GM19099 (cell line): ENCODE measurements at regions not wholly inside any gene's neighbourhood (a gene's known extent, or its start where the extent isn't known, plus 50 kb on each side); places are given as distances from the start of the nearest gene placed in this dataset.

Source experiments
- POLR2A ChIP-seq: IDR thresholded peaks from 3 replicates; pipeline ENCODE4 v1.6.1; 2011; ENCODE audit warnings: low read depth; ENCODE audit not compliant: insufficient read length; ENCODE audit errors: extremely low read depth

DNA sequence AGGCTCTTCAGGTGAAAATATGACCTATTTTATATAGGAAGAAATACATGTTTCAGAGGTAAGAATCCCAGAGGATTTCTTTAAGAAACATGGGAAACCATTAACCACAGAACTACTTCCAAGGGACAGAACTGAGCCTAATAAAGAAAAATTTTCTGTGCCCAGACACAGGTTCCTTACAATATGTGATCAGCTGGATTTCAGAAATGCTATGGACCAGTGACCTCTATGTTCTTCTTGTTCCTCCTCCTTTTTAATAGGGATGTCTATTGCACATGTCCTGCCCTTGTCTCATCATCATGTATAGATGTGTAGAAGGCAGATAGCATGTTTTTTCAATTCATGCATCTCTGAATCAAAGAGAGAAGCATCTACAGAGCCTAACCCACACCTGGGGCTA is 836.6 kb downstream of the RNF144A start:
- no peak for TF ChIP-seq POLR2A

DNA sequence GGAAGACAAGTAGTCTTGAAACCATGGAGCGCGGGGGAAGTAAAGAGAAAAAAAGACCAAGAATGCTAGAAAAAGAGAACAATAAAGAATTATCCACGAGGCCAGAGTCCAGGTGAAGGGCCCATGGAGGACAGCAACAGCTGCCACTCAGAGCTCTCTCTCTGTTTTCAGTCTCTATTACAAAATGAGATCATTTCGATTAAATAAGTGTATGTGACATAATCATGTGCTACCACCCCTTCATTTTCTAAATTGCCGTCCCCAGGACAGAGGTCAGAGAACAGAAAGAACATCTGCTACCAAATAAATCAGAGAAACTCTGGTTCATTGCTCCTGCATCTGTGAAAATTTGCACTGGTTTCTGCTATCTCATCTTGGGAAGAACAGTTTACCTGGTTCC is 838.7 kb downstream of the RNF144A start:
- no peak for TF ChIP-seq POLR2A

DNA sequence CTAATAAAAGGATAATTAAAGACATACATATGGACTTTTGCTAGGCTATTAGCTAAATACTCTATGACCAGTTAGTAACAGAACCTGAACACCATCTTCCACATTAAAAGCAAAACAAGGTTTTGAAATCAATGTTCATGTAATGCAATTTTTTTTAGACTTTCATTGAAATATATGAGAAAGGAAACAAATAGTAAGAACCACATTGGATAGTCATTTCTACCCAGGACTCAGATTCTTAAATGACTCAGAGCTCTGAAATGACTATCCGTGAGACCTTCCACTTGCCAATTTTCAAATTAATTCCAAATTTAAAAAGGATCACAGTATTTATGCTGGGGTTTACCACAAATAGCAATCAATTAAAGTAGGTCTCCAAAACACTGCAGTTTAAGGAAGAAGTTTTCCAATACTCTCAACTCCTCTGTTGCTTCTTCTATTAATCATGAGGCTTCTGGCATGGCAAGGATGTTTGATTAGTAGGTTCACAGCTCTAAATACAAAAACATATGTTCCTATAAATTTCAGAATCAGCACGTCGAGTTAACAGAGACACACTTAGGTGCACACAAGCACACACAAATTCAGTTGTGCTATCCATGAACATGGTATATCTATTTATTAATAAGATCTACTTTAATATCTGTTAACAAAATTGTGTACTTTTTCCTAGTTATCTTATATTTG is 841.0 kb downstream of the RNF144A start:
- TF ChIP-seq POLR2A: no peak

DNA sequence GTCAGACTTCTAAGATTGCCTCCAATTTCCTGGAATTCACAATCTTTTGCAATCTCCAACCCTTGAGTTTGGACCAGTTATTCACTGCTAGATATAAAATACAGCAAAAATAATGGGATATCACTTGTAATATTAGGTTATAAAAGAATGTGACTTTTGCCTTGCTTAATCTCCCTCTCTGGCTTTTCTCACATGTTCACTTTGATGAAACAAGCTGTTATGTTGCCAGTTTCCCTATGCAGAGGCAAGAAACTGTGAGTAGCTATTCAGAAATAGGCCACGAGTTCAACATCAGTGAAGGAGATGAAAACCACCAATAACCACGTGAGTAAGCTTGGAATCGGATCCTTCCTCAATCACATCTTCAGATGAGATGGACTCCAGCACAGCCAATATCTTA is 842.7 kb downstream of the RNF144A start:
- TF ChIP-seq POLR2A: no peak

DNA sequence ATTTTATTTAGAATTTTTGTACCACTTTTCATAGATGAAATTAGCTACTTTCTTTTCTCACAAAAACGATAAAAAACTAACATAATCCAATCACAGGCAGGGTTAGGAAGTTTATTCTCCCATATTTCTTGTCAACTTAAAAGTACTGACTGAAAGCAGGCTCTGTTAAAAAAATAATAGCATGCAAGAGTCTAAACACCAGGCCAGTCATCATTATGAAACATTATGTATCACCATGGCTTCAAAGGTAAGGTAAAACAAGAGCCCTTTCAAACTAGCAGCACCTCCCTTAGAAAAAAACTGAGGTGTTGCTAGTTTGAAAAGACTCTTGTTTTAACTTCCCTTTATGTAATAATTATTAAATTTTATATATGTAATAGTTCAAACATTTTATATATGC is 848.0 kb downstream of the RNF144A start:
- TF ChIP-seq POLR2A: no peak

DNA sequence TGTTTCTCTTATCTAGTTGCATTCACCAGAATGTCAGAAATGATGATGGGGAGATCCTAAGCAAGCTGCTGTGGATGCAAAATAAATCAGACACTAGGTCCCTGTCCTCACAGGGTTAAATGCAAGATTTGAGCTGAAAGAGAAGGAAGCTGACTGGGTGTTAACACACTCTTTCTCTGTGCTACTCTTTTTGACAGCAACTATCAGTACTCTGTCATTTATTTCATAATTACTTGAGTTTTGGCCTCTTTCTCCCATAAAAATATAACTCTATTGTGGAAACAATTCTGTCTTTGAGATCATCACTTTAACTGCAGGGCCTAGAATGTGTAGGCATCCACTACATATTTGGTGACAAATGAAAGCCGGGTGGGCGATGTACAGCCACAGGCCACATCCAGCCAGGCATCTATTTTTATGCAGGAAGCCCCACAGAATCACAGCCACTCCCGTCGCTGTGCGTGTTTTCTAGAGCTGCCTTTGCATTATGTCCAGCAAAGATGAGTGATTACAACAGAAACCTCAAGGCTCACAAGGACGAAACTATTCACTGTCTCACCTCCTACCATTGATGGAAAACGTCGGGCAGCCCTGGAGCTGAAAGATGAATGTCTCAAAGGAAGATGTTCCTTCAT is 849.0 kb downstream of the RNF144A start:
- no peak for TF ChIP-seq POLR2A

DNA sequence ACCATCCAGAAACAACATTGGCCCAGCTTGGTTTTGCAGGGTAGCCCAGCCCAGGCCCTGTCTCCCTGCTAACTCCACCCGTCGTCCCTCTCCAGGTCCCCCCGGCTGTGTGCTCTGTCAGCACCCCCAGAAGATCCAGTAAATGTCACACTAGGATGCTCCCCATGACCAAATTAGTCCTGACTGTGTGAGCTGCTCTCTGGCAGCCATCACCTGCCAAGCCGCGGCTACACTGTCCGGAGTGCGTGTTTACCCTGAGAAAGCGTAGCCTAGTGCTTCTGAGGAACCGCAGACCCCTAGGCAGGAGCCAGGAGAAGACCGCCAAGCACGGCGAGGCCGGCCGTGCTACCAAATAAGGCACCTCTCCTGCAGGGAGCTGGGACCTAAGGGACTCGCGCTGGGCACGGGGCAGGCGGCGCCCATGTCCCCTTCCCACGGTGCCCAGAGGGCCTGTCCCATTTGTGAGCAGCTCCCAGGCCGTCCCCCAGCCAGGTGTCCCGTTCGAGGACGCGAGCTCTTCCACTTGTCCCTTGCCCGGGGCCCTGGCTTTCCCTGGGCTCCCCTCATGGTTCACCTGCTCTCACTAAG is 849.9 kb downstream of the RNF144A start:
- no peak for TF ChIP-seq POLR2A

DNA sequence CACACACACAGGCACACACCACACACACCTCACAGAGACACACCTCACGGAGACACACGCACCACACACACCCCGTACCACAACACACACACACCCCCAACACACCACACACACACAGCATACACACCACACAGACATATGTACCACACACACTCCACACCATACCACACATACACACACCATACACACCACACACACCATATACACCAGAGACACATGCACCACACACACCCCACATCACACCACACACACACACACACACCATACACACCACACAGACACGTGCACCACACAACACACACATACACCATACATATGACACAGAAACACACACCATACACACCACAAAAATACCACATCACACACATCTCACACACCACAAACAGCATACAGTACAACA is 850.7 kb downstream of the RNF144A start:
- TF ChIP-seq POLR2A: no peak

DNA sequence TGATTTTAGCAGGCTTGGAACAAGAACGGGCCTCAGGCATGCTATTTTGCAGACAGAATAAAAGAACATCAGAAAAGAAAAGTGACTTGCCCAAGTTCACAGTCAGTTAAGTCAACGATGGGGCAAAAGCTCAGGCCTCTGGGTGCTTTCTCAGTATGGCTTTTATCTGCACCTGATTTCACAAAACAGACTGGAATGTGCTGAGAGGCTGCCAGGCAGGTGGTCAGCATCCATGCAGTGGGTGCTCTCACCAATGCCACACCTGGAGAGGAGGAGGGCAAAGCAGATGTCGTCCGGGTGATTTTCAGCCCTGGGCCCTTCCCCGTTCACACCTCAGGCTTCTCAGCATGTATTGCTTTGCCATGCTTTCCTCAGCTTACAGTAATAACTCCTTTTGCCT is 854.6 kb downstream of the RNF144A start:
- TF ChIP-seq POLR2A: no peak

DNA sequence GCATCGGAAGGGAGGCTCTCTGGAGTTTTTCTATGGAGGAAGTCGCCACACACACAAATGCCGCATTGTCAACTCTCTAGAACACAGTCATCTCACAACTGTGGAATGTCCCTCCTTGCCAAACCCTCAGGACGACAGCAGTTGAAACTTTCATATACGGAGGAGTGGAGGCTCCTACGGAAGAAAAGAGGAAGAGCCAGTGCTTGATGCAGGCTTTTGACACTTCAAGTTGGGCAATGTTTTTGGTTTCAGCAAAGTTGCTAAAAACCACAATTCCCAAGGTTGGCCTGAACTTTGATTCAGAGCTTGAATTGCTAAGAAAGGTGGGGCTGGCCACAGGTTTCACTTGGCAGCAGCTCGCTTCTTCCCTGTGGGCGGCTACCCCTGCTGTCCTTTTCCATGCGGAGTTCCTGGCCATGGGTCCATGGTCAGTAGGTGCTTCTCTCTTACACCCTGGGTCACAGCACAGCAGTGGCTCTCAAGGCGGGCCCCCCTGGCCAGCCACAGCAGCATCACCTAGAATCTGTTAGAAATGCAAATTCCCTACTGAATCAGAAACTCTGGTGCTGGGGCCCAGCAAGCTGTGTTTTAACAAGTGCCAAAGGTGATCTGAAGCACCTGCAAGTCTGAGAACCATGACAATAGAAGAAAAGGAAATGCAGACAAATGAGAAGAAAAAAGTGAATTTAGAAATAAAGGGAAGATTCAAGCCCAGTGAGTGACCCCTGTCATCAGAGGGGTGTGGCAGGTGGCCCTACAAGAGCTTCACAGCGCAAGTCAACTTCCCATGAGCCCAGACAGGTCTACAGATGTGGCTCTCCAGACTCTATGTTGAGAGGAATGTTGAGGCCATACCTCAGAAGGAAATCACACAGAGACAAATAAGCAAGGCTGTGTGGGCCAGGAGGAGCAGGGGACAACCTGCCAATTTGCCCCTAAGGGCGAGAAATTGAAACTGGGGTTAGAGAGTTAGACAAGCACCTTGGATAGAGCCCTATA is 856.4 kb downstream of the RNF144A start:
- TF ChIP-seq POLR2A: no peak

DNA sequence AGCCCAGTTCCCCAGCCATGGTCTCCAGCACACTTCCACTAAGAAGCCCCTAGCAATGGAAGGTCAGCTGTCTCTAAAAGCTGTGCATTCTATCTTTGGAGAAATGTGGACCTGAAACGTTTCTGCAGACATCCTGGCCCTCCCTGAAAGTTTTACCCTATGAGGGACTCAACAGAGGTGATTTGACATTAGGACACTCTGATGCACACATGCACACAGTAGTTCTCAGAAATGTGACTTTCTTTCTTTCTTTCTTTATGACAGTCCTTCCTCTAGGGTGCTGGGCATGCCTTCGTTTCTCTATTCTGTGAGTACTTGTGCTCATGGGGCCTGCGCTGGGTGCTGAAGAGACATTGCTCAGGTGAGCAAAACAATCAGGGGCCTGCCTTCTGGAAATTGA is 857.3 kb downstream of the RNF144A start:
- no peak for TF ChIP-seq POLR2A

DNA sequence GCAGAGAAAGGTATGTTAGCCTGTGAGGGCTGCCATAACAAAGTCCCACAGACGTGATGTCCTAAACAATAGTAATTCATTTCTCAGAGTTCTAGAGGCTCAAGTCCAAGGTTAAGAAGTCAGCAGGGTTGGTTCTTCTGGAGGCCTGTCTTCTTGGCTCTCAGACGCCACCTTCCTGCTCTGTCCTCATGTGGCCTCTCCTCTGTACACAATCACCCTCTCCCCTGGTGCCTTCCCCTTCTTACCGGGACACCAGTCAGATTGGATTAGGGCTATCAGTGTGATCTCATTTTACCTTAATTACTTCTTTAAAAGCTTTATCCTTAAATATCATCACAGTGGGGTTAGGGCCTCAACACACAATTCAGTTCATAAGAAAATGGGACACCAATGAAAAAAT is 860.5 kb downstream of the RNF144A start:
- TF ChIP-seq POLR2A: no peak

DNA sequence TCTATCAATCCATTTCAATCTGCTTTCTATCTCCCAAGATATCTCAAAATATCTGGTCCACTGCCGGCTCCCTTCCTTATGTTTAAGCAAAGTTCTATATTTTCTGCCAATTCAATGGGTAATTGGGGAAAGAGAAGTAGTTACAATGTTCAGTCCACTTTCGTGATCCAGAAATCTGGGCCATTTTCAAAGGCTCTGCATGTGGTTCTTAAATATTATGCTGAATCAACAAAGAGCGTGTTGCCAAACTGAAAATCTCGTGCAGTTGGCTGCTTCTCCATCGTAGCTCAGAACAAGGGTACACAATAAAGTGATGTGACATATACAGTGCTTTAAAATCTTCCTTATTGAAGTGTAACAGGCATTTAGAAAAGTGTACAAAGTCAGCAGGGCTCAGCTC is 863.1 kb downstream of the RNF144A start:
- TF ChIP-seq POLR2A: no peak

DNA sequence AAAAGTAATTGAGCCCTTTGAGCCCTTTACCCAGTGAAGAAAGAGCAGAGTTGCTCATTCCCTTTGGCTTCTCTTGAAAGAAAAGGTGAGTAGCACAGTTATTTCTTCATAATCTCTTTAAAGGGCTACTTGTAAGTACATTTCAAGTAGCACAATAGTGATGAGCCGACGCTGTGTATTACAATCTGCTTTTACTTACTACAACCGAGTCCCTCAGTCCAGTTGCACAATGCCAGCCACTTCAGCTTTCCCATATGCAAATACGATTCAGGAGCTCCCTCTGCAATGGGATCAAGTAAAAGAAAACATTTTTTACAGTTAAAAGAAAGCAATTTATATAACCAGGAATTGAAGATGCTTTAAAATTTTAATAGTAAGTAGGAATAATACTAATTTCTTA is 868.5 kb downstream of the RNF144A start:
- no peak for TF ChIP-seq POLR2A

DNA sequence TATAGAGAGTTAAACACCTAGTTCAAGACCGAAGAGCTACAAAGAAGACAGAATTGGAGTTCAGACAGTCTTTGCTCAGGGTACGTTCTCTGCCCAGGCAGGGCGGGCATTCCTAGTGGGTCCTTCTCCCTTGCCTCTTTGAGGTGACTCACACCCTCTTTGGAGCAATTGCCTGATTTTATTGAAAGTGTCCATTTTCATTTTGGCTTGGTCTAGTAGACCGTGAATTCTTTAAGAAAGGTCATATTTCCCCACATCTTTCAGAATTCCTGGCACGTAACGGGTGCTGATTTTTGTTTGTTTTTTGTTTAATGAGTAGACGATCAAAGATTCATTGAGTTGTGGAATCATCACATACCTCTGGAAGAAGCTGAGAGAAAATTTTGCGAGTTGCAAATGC is 871.5 kb downstream of the RNF144A start:
- TF ChIP-seq POLR2A: no peak
